ENCODE measurements at regions not wholly inside any gene's neighbourhood (a gene's known extent, or its start where the extent isn't known, plus 50 kb on each side); places are given as distances from the start of the nearest gene placed in this dataset.

GRCh38 chr12:116687888-116688287 lies 50.0 kb downstream of the SPRING1 start:
- Histone ChIP-seq H3K9me3 (no peaks in the 10 kb centered on the region), H2AFZ (ENCODE audit: low read depth) (no peak overlapping the region; the same call in 1 of the 2 replicates), H3F3A (replicated peaks; ENCODE audit: insufficient read depth) (no peaks in the 10 kb centered on the region), H3K4me2 (no peak overlapping the region), H3K9me2 (no peaks in the 10 kb centered on the region), H3K4me1 (ENCODE audit: control insufficient read depth in 1 of 2, insufficient read depth in 2 of 2, low read depth in 1 of 2, low read length in 1 of 2) (peaks cover 0 to 9% of the 10 kb centered on the region in 2 experiments; a peak in 3 of 4 replicates), H3K79me2 (ENCODE audit: insufficient read depth) (no peaks in the 10 kb centered on the region), H3K27me3 (ENCODE audit: insufficient read depth) (no peaks in the 10 kb centered on the region; the same call in 1 of the 2 replicates), H3K27ac (ENCODE audit: low read depth in 2 of 2, low read length in 1 of 2) (no peak overlapping the region), H3K9ac (no peak overlapping the region), H3K36me3 (replicated peaks in 1 of 2; ENCODE audit: control insufficient read depth in 1 of 2, insufficient read depth in 2 of 2, low read length in 1 of 2) (no peaks in the 10 kb centered on the region), H3K4me3 (ENCODE audit: low read depth in 2 of 2, low read length in 1 of 2) (no peak overlapping the region), H4K20me1 (ENCODE audit: insufficient read depth) (no peaks in the 10 kb centered on the region)
- 79% methylated on average over 11 of the region's 11 CpGs for WGBS (ENCODE audit: low lambda C conversion rate)
- DNase-seq: peak; percentile 67
- POLR2A ChIA-PET: no interaction called here
- CTCF ChIA-PET: interaction anchor here (0.7 to 1.4 kb wide), 7 partner anchors 9 to 105 kb away, joined by 3 to 4 read pairs (median 4); no protein-coding TSS in a partner anchor
- TF ChIP-seq SMC3 (IDR thresholded peaks at IDR 0.05; ENCODE audit: low read depth, low read length) (peak; percentile 20; the same call in 1 of the 2 replicates), MXI1 (IDR thresholded peaks at IDR 0.05; ENCODE audit: low read depth, low read length) (peak; percentile 19; the same call in 1 of the 2 replicates), RAD21 (IDR thresholded peaks at IDR 0.05; ENCODE audit: low read length) (peak; percentile 44), FOSL2 (IDR thresholded peaks at IDR 0.05; ENCODE audit: borderline replicate concordance, low read depth) (no peak), MAX (IDR thresholded peaks at IDR 0.05; ENCODE audit: low read depth) (0 out of 2 replicates have a peak, but pooled peaks have one; percentile 19), CTCF (IDR thresholded peaks at IDR 0.05) (peak; percentile 55), NRF1 (IDR thresholded peaks at IDR 0.05; ENCODE audit: low read depth, low read length) (no peak), NFIC (IDR thresholded peaks at IDR 0.05; ENCODE audit: borderline replicate concordance) (no peak)

- Histone ChIP-seq H4K20me1 (ENCODE audit: insufficient read depth) (no peaks in the 10 kb centered on the region), H3K79me2 (ENCODE audit: insufficient read depth) (no peaks in the 10 kb centered on the region), H3K27me3 (ENCODE audit: insufficient read depth) (no peaks in the 10 kb centered on the region; the same call in 1 of the 2 replicates), H3K4me3 (ENCODE audit: low read depth in 2 of 2, low read length in 1 of 2) (no peak overlapping the region), H3K27ac (ENCODE audit: low read depth in 2 of 2, low read length in 1 of 2) (no peak overlapping the region), H3K4me1 (ENCODE audit: control insufficient read depth in 1 of 2, insufficient read depth in 2 of 2, low read depth in 1 of 2, low read length in 1 of 2) (peaks cover 0 to 2% of the 10 kb centered on the region in 2 experiments; a peak in 2 of 4 replicates), H3K9ac (no peak overlapping the region), H3K4me2 (no peak overlapping the region), H2AFZ (ENCODE audit: low read depth) (no peak overlapping the region), H3K36me3 (replicated peaks in 1 of 2; ENCODE audit: control insufficient read depth in 1 of 2, insufficient read depth in 2 of 2, low read length in 1 of 2) (no peaks in the 10 kb centered on the region), H3K9me3 (no peaks in the 10 kb centered on the region), H3K9me2 (no peaks in the 10 kb centered on the region), H3F3A (replicated peaks; ENCODE audit: insufficient read depth) (no peaks in the 10 kb centered on the region)
- 29% methylated on average over 3 of the region's 3 CpGs for WGBS (ENCODE audit: low lambda C conversion rate)
- DNase-seq: no peak
- TF ChIP-seq JUND (IDR thresholded peaks at IDR 0.05): no peak
- TF ChIP-seq USF2 (IDR thresholded peaks at IDR 0.05; ENCODE audit: borderline replicate concordance, low read depth, low read length): no peak
- no peak for TF ChIP-seq RCOR1 (IDR thresholded peaks at IDR 0.05; ENCODE audit: low read length)
- TF ChIP-seq SIN3A (IDR thresholded peaks at IDR 0.05; ENCODE audit: borderline replicate concordance, low read depth, low read length): no peak
- TF ChIP-seq GATA2 (CRISPR knock-in tag; IDR thresholded peaks at IDR 0.05): no peak
- TF ChIP-seq TAF1 (IDR thresholded peaks at IDR 0.05; ENCODE audit: borderline replicate concordance, low read depth, low read length): no peak
- TF ChIP-seq REST (IDR thresholded peaks at IDR 0.05; ENCODE audit: low read depth, low read length): no peak
- no peak for TF ChIP-seq FOXM1 (IDR thresholded peaks at IDR 0.05; ENCODE audit: low read depth)
- no peak for TF ChIP-seq TEAD4 (IDR thresholded peaks at IDR 0.05; ENCODE audit: borderline replicate concordance, insufficient read depth)
- no peak for TF ChIP-seq TCF12 (IDR thresholded peaks at IDR 0.05)
- POLR2A ChIA-PET: no interaction called here
- CTCF ChIA-PET: no interaction called here
Measured at GRCh38 chr12:116684891-116685290, 53.0 kb downstream of the SPRING1 start.
